HS-27A (cell line): ENCODE measurements at regions not wholly inside any gene's neighbourhood (a gene's known extent, or its start where the extent isn't known, plus 50 kb on each side); places are given as distances from the start of the nearest gene placed in this dataset.
"Not testable (repeated sequence)": the region's sequence is repeated elsewhere in the genome, so short reads cannot be mapped to it uniquely, and the experiment has no call there.

Experiments used
- DNase-seq: peaks from one replicate; pipeline ENCODE4 v3.0.0-alpha.2; 2012; ENCODE audit warnings: low read depth, missing footprints

DNA sequence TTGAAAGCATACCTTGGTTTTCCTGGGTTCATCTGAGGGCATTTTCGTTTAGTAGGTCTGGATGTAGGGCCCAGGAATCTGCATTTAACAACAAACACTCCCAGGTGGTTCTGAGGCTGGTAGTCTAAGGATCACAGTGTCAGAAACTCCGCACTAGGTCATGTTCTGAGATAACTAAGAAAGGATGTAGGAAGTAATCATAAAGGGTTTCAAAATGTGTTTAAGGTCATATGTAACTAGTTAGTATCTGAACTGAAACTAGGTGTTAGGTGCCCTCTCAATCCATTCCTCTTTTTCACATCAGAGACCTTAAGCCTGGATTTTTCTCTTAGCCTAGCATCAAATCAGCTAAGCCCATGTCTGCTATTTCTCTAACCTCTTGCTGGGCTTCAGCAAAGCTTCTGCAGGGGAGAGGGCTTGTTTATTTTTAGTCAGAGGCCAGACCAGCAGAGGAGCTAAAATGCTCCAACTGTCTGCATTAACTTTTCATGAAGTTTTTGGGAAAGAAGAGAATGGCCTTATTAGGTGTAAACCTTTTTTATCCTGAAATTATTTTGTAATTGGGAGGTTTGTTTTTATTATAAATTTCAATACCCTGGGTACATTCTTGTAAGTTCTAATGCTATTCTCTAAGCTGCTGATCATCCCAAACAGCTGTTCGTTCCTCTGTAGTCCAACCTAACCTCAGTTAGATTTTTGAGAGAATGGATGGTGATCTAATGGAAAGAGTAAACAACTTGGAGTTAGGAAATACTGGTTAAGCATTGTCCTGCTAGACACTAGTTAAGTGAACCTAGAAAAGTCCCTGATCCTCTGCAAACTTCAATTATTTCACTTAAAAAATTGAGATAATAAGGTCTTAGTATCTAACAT, 262.8 kb upstream of the RFC3 start:
- no peak for DNase-seq

GRCh38 chr13:33556828-33557227, 261.1 kb upstream of the RFC3 start:
- DNase-seq, result no peak

GRCh38 chr13:33560726-33561125, 257.2 kb upstream of the RFC3 start:
- no peak for DNase-seq

DNA sequence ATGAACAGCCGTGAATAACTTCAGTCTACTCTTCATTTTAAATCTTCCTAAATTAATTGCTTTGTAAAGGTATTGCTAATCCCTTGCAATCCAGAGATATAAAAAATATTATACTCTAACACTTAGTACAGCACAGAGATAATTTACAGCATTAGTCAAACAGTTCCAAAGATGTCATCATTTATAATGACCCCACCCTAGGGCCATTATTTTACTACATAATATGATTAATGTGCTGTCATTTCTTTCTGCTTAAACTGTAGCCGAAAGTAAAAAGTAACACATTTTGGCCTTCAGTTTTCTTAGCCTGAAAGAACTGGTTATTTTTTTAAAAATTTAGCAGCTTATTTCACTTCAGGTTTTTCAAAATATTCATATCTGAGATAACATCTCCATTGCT, 256.3 kb upstream of the RFC3 start:
- no peak for DNase-seq

DNA sequence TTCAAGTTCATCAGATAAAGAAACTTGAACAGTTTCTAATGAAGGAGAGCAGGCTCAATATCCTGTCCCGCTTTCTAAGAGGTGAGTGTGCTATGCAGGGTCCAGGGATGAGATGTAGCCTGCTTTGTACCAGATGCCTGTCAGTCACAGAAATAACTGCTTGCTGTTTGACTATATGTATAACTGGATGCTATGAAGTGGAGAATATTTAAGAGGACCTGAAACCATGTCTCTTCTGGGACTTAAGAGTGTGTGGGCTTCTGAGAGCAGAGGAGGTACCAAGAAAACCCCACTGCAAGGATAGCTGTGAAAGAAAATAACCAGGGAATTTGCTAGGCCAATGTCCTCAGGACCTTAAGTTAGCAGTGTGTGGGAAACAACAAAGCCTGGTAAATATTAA, 246.3 kb upstream of the RFC3 start:
- DNase-seq, result no peak

DNA sequence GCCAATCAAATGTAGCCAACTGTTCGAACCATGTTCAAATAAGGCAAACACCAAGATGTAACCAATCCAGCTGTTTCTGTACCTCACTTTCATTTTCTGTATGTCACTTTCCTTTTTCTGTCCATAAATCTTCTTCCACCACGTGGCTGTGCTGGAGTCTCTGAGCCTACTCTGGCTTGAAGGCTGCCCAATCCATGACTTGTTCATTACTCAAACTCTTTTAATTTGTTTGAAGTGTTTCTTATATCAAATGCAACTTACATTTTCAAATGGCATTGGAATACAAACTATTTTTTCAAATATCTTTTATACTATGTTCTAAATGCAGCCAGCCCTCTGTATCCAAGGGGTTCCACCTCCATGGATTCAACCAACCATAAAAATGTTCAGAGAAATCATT, 245.6 kb upstream of the RFC3 start:
- DNase-seq, result not testable (repeated sequence)

- DNase-seq, result no peak
Observed at GRCh38 chr13:33575378-33575777, 242.6 kb upstream of the RFC3 start.

DNA sequence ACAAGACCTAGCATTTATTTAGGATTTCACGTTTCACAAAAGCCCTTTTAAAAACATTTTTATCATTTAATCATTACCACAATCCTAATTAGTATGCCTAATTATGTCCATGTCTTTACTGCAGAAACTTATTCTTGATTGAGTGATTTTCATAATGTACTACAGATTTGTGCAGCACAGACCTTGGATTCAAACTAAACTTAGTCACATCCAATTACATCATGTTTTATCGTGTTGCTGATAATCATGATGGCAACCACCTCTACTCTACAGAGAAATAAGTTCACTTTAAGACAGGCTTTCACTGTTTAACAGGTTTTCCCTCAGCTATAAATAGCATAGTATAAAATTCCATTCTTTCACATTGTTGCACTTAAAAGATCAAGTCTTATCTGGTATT, 240.9 kb upstream of the RFC3 start:
- no peak for DNase-seq

- no peak for DNase-seq
Observed at GRCh38 chr13:33578786-33579185, 239.2 kb upstream of the RFC3 start.

DNA sequence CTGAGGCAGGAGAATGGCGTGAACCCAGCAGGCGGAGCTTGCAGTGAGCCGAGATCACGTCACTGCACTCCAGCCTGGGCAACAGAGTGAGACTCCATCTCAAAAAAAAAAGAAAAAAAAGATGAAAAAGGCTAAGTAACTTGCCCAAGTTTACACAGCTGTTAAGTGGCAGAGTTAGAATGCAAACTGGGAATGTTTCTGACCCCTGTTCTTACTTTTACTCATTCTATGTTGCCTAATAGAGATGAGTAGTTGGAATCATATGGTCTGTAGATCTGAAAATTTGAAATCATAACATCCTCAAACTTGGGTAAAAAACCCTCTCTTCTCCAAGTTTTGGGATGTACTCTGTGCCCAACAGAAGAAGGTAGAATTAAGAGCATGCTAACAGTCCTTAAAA, 235.8 kb upstream of the RFC3 start:
- no peak for DNase-seq

GRCh38 chr13:33583398-33583797, 234.6 kb upstream of the RFC3 start:
- DNase-seq, result no peak

DNA sequence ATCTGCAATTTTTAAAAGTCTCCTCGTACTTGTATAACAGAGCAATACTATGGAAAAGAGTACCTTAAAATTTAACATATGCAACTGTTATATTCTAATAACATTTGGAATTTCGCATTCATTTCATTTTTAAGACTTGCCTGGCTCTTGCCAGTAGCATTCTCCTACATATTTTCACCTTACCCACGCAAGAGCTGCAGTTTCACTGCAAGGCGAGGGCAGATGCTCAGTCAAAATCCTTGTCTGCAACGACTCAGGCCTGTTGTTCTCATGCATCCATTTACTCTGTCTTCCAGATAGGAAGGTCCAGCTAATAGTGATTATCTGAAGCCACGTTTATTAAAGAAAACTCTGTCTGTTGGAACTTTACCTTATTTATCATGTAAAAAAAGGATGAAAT, 227.0 kb upstream of the RFC3 start:
- DNase-seq, result no peak

DNA sequence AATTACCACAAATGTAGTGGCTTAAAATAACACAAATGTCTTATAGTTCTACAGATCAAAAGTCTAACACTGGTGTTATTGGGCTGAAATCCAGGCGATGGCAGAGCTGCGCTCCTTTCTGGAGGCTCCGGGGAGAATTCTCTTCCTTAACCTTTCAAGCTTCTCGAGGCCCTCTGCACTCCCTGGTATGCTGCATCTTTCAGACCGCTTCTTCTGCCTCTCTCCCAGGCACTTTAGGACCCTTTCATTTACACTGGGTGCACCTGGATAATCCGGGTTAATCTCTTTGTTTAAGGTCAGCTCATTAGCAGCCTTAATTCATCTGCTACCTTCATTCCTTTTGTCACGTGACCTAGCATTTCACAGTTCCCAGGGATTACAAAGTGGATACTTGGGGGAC, 211.3 kb upstream of the RFC3 start:
- DNase-seq, result no peak

DNA sequence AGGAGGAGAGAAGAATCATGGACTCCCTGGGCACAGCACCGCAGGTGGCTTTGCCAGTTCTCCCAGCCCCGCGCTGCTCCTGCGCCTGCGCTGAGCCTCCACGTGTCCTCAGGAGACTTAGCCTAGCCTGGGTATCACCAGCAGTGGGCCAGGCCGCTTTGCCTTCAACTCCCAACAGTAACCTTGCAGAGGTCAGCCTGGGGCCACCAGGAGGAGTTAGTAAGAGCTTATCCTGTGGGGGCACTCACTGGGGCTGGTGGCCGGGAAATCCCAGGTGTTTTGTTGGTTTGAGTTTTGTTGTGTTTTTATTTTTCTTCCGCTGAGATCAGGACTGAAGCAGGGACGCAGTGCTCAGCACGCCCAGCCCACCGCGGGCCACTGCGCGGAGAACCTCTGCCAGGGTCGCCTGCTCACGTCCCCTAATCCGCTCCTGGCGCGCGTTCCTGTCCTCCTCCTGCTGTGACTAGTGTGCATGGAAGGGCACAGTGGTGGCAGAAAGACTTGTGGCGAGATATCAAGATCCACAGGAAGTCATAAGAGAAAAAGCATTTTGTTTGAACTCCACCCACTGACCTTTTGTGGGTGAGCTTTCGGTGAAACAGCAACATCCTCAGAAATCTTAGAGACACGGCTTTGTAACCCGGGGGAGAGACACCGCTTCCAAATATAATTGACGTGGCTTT, 207.4 kb upstream of the RFC3 start:
- DNase-seq, result no peak

- DNase-seq, result no peak
Observed at GRCh38 chr13:33611121-33611805, 206.7 kb upstream of the RFC3 start.

GRCh38 chr13:33612641-33613638, 205.0 kb upstream of the RFC3 start:
- no peak for DNase-seq

DNA sequence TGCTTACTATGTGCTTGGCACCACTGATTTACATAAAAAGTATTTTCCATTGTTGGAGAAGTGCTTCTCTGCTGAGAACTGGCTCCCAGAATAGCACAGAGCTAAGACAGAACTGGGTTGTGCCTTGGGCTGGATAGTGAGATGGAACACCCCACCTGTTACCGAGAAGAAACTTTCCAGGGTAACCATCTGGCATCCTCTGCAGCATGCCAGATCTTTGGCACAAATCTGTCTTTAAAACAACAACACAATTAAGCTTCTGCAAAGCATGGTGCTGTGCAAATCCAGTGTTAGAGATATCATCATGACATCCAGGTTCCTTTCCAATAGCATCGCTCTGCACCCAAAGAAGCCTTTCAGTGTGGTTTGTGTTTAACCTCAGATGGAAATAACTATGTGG, 202.5 kb upstream of the RFC3 start:
- DNase-seq, result no peak

DNA sequence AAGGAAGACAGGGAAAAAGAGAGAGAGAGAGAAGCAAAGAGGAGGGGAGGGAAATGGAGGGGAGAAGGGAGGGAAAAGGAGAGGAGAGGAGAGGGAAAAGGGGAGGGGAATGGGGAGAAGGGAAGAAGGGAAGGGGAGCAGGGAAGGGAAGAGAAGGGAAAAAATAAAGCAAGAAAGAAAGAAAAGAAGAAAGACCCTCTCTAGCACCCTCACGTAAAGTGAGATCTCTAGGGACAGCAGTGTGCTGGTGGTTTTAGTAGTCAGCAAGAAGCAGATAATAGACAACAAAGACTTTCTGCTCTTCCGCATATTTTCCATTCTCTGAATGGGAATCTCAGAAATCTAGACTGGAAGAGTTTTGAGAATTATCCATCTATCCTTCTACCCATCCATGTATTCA, 201.8 kb upstream of the RFC3 start:
- no peak for DNase-seq

DNA sequence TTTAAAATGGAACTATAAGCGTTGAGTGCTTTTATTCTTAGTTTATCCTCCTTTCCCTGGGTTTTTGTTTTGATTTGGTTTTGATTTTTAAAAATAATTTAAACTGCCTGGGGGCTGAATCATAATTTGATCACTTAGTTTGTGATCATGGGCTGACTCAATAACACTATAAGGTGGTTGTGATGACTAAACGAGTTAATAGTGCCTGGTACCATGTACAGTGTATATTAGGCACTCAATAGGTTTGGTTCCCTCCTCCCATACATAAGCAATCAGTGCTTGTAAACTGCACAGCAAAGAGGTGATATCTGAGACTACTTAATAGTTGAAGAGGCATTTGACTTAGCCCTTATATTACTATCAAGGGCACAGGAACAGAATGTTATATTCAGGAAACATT, 200.9 kb upstream of the RFC3 start:
- DNase-seq, result no peak

GRCh38 chr13:33624253-33624652, 193.7 kb upstream of the RFC3 start:
- DNase-seq, result no peak

DNA sequence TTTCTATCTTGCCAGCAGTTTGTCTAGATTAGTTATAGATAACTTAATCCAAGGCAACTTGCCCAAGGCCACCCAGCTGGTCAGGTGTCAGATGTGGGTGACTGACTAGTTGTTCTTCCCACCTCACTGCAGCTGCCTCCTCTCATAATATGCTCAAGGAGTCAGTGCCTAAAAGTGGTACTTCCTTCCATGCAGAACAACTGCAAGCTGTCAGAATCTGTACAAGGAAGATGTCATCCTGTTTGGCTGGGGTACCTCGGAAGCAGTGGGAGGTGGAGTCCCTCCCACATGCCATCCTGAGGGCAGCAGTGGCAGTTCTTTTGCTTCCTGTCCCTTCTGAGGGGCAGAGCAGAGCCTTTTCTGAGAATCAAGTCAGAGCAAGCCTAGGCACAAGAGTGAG, 193.2 kb upstream of the RFC3 start:
- DNase-seq, result no peak

GRCh38 chr13:33626407-33626806, 191.5 kb upstream of the RFC3 start:
- no peak for DNase-seq
